ENCODE measurements at regions not wholly inside any gene's neighbourhood (a gene's known extent, or its start where the extent isn't known, plus 50 kb on each side); places are given as distances from the start of the nearest gene placed in this dataset.

GRCh38 chr18:74023220-74023619 is 124.4 kb downstream of the FBXO15 start:
- no peak for DNase-seq

- DNase-seq, result no peak
These were observed 127.8 kb downstream of the FBXO15 start for GRCh38 chr18:74019864-74020263.

- DNase-seq, result no peak
These were observed 133.7 kb downstream of the FBXO15 start for GRCh38 chr18:74013955-74014354.

GRCh38 chr18:74012954-74013630 is 134.5 kb downstream of the FBXO15 start:
- no peak for DNase-seq

GRCh38 chr18:74006143-74006542 is 141.5 kb downstream of the FBXO15 start:
- DNase-seq, result no peak

GRCh38 chr18:74005320-74006109 is 142.1 kb downstream of the FBXO15 start:
- DNase-seq, result no peak

- no peak for DNase-seq
These were observed 155.2 kb downstream of the FBXO15 start for GRCh38 chr18:73992242-73993022.

- DNase-seq, result no peak
These were observed 156.1 kb downstream of the FBXO15 start for GRCh38 chr18:73991570-73991969.

GRCh38 chr18:73990258-73990657 is 157.4 kb downstream of the FBXO15 start:
- DNase-seq, result no peak

GRCh38 chr18:73987247-73987980 is 160.2 kb downstream of the FBXO15 start:
- DNase-seq, result no peak

- DNase-seq, result no peak
These were observed 160.9 kb downstream of the FBXO15 start for GRCh38 chr18:73986711-73987110.

- DNase-seq, result no peak
These were observed 161.6 kb downstream of the FBXO15 start for GRCh38 chr18:73985855-73986625.

- DNase-seq, result no peak
These were observed 163.7 kb downstream of the FBXO15 start for GRCh38 chr18:73983970-73984369.

GRCh38 chr18:73983496-73983895 is 164.1 kb downstream of the FBXO15 start:
- DNase-seq, result no peak

GRCh38 chr18:73981796-73982195 is 165.8 kb downstream of the FBXO15 start:
- DNase-seq, result no peak

GRCh38 chr18:73980289-73980979 is 167.2 kb downstream of the FBXO15 start:
- no peak for DNase-seq

GRCh38 chr18:73979742-73980141 is 167.9 kb downstream of the FBXO15 start:
- no peak for DNase-seq

GRCh38 chr18:73976433-73976832 is 171.2 kb downstream of the FBXO15 start:
- DNase-seq, result no peak

GRCh38 chr18:73975266-73975665 is 172.4 kb downstream of the FBXO15 start:
- no peak for DNase-seq

- no peak for DNase-seq
These were observed 173.7 kb downstream of the FBXO15 start for GRCh38 chr18:73973972-73974371.

- no peak for DNase-seq
These were observed 180.7 kb downstream of the FBXO15 start for GRCh38 chr18:73966954-73967353.

- no peak for DNase-seq
These were observed 185.4 kb downstream of the FBXO15 start for GRCh38 chr18:73962256-73962655.

All from CD4-positive, alpha-beta T cell treated with Interleukin-4 for 4 hours (primary cell).